HG02870 (cell line): ENCODE measurements at regions not wholly inside any gene's neighbourhood (a gene's known extent, or its start where the extent isn't known, plus 50 kb on each side); places are given as distances from the start of the nearest gene placed in this dataset.

Source experiments
- ATAC-seq: cut with Tn5 transposase; IDR thresholded peaks from one replicate; pipeline ENCODE4 v1.9.1; 2021; ENCODE audit warnings: mild to moderate bottlenecking, moderate library complexity; ENCODE audit not compliant: unreplicated experiment

DNA sequence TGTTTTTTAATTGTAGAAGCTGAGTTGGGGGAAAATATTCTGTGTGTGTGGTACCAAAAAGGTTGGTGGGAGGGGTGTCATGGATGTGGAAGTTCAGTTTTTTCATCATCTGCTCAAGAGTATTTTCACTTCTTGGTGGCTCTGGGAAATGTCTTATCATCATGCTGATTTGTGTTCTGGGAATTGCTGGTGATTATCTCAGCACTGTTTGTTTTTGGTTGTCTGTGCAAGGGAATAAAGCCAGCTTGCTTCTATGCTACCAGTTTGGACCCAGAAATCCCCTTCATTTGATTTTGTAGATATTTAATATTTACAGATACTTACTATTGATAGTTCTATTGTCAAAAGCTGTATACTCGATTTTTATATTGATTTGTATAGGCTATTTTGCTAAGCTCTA, 2289.7 kb downstream of the MAT2B start:
- ATAC-seq: no peak

DNA sequence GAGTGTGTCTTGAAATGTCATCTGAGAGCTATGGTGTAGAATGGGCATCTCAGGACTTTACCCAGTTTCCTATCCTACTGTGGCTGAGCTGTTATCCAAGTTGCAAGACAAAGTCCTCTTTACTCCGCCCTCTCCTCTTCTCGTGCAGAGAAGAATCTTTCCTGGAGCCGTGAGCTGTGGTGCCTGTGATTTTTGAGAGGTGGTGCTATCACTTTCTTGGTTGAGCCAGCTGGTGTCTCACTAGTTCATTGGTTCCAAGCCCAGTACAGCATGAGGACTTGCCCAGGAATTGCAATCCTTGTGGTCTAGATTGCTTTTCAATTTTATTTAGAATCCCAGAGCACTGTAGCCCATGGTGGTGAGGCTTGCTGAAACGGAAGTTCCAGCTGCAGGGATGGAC, 2300.3 kb downstream of the MAT2B start:
- no peak for ATAC-seq

DNA sequence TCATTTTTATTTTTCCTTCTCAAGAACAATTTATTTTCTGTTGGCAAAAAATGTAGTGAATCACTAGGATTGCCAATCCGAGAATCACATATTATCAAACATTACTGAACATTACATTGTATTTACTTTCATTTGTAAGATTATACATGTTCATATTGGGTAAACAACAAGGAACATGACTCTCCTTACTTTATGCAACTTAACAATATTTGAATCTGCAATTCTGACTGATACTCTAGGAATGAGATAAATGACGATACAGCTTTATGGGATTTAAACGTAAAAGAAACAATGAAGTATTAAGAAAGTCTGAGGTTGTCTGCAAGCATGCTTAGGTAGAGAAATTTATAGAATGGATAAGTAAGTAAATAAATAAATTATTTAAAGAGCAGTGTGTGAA, 2302.9 kb downstream of the MAT2B start:
- ATAC-seq: no peak

DNA sequence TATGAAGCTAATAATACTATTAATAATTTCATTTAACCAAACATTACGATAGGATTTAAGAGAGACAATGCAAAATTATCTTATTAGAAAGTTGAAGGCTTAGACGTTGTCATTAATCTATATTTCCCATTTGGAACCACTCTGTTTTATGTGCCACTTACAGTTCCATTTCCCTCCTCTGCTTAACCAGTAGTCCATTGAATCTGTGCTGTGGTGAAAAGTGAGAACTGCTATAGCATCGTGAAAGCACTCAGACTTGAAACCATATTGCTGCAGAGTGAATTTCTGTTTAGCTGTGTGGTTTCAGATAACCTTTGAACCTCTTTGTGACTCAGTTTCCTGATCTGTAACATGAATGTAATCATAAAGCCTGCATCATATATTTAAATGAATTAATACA, 2304.5 kb downstream of the MAT2B start:
- ATAC-seq: no peak

DNA sequence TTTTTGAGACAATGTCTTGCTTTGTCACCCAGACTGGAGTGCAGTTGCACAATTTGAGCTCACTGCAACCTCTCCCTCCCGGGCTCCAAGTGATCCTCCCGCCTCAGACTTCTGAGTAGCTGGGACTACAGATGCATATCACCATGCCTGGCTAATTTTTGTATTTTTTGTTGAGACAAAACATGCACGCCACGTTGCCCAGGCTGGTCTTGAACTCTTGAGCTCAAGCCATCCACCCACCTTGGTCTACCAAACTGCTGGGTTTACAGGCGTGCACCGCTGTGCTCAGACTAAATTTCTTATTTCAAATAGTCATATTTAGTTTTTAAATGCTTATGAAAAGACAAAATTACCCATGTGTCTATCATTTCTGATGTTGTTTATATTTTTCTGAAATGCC, 2324.1 kb downstream of the MAT2B start:
- no peak for ATAC-seq

DNA sequence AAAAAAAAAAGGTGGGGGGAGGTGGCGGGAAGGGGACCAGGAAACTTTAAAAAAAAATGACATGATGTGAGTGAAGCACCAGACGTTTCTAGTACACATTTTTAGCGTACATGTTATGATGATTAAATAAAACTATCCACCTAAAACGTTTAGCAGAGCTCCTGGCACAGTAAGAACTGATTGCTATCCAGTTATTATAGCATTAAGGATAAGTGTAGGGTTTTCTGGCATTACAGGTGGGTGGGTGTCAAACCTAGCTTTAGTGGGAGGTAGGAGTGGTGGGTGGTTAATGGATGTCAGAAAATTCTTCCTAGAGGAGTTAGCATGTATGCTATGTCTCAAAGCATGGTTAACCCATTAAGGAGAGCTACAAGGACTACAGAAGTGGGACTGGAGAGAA, 2329.5 kb downstream of the MAT2B start:
- ATAC-seq: no peak

DNA sequence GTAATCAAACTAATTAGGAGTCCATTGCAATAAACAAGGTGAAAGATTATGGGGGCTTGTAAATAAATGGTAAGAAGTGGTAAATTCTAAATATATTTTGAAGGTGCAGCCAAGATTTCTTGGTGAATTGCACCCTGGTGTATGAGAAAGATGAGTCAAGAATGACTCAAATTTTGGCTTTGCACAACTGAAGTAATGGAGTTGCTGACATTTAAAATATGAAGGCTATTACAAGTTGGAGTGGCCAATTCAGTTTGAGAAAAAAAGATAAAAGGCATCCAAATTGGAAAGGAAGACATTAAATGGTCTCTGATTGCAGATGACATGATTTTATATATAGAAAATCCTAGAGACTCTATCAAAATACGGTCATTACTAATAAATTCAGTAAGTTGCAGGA, 2330.6 kb downstream of the MAT2B start:
- no peak for ATAC-seq

DNA sequence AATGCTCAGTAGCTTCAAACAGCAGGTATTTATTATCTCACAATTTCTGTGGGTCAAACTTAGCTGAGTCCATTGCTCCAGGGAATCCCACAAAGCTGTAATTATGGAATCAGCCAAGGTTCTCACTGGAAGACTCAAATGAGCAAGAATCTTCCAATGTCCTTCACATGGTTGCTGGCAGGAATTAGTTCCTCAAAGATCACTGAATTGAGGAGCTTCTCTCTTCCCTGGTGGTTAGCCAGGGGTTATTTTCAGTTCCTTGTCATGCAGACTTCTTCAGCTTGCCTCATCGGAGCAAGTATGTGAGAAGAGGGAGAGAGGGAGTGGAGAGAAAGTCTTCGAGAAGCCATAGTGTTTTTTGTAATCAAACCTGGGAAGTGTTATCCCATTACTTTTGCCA, 2331.9 kb downstream of the MAT2B start:
- ATAC-seq: no peak

DNA sequence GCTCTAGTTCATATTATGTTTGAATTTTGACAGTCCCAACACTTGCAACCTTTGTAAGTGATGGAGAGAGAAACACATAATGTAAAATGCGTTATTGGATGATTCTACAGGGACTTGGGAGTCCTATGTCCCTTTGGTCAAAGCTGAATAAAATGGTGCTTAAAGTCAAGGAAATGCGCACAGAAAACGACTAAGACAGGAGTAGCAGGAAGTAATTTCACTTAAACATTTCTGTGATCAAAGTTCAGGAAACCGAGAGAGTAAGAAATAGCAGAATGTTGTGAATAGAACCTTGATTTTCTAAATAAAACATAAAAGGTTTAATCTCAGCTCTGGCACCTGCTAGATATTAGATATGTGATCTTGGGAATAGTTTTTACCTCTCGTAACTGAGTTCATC, 2339.2 kb downstream of the MAT2B start:
- ATAC-seq: no peak

DNA sequence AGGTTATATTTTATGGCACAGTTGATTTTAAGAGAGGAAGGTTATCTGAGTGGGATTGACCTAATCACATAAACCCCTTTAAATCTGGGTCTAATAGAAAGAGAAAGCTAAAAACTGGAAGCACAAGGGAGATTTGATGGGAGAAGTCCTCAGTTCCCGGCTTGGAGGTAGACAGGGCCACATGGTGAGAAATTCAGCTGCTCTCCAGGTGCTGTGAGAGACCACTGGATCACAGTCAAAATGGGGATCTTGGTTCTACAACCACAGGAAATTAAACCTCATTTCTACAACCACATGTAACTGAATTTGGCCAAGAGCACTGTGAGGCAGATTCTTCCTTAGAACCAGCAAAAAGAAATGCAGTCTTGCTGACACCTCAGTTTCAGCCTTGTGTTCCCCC, 2352.7 kb downstream of the MAT2B start:
- ATAC-seq: no peak

DNA sequence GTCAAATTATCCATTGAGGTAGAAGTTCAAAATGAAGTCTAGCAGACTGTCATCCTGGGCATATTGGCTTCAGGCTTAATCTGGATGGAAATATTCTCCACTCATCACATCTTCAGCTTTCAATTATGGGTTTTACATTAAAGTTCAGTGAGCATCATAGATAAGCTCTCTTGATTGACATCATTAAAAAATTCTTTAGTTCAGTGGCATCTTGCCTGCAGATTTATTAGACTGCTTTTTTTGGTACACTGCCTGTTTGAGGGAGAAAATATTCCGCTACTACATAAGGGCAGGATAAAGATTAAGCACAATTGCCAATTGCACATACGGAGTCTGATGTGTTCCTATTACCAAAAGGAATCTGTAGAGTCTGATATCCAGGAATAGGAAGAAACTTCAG, 2353.8 kb downstream of the MAT2B start:
- ATAC-seq: no peak

DNA sequence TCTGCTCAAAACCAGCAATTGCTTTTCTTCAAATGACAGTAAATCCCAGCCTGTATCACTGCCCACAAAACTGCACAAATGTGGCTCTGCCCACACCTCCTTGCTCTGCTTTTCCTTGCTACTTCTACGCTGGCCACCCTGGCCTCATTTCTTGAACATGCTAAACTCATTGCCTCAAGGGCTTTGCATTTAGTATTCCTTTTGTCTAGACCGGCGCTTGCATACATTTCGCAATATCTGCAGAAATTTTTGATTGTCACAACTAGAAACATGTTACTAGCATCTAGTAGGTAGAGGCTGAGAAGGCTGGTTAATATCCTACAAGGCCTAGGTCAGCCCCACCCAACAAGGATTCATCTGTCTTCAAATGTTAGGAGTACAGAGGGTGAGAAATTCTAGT, 2357.8 kb downstream of the MAT2B start:
- ATAC-seq: no peak

DNA sequence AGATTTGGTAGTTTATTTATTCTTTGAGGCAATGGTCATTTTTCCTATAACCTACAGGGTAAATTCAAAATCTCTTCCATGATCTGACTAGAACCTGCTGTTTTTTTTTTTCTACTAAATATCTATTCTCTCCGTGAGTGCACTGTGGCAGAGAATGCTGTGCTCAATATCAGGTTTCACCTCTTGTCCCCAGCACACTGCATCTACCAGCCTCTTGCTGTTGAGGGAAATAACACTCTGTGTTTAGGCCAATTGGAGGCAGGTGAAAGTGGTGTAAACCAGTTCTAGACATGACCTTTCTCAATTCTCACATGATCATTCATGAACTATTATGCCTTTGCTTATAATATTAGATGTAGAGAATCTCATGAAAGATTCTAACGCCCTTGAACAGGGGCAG, 2365.9 kb downstream of the MAT2B start:
- no peak for ATAC-seq

DNA sequence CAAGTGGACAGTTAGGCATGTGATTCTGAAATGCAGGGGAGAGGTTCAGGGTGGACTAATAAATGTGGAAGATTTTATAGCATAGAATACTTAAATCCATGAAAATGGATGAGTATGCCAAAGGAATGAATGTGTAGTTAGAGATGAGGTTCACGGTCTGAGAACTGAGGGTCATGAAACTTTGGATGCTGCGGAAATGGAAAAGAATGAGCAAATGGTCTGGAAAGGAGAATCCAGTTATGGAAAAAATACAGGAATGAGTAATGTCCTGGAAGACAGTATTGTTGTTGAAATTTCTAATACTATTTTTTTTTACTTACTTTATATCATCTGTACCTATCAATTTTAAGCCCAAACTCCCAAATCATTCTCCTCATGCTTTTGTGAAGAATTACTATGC, 2369.4 kb downstream of the MAT2B start:
- ATAC-seq: no peak

DNA sequence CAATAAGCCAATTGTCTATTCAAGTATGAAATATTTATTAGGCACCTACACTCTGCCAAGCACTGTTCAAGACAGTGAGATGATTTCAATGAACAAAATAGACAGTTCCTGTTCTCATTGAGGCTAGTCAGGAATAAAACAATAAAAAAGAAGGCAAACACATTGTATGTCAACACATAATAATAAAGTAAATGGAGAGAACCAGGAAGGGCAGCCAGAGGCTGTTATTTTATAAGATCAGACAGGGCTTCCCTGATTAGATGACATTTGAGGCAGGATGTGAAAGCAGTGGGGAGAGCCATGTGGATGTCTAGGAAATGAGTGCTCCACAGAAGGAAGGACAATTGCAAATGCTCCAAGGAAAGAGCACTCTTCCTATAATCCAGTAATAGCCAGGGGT, 2371.1 kb downstream of the MAT2B start:
- ATAC-seq: no peak

DNA sequence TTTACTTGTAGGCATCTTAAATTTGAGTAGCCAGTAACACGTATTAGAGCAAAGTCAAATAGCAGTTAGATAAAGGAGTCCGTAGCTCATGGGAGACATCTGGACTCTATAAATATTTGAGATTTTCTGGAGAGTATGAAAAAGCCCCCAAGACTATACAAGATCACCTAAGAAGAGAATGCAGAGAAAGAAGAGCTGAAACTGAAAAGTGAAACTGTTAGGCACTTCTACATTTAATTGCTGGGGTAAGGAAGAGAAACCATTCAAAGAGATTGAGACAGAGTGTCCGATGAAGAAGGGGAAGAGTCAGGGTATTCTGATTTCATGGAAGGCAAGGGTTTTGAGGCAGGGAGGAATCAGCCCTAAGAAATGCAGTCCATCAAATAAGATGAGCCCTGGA, 2372.1 kb downstream of the MAT2B start:
- ATAC-seq: no peak

DNA sequence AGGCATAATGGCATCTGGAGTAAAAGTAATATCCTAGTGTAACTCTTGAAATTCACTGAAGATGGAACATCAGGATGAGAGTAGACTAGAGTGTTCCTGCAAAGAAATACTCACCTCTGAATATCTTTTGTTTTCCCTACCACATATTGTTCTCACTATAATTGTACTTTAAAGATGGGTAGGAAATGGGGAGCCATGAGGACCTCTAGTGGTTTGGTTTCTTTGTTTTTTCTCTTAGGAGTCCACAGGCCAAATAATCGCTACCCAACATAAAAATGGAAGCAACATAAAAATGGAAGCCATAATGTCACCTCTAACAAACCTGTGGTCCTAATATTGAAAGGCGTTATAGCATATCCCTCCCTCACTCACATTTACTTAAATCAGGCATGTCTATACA, 2375.8 kb downstream of the MAT2B start:
- no peak for ATAC-seq

DNA sequence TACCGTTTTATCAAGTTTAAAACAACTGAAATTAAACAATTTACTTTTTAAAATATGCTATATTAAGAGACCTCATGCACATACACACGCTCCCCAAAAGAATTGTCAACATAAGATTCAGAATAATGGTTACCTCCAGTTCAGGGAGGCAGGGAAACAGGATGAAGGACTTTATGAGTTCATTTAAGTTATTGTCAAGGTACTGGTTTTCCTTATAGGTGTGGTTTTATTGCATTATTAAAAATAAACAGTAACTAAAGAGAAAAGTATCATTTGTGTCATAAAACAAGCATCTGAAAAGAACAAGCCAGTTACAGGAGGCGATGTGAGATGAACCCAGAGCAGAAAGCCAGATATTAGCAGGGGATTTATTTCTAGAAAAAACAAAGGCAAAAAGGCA, 2376.7 kb downstream of the MAT2B start:
- ATAC-seq: no peak

DNA sequence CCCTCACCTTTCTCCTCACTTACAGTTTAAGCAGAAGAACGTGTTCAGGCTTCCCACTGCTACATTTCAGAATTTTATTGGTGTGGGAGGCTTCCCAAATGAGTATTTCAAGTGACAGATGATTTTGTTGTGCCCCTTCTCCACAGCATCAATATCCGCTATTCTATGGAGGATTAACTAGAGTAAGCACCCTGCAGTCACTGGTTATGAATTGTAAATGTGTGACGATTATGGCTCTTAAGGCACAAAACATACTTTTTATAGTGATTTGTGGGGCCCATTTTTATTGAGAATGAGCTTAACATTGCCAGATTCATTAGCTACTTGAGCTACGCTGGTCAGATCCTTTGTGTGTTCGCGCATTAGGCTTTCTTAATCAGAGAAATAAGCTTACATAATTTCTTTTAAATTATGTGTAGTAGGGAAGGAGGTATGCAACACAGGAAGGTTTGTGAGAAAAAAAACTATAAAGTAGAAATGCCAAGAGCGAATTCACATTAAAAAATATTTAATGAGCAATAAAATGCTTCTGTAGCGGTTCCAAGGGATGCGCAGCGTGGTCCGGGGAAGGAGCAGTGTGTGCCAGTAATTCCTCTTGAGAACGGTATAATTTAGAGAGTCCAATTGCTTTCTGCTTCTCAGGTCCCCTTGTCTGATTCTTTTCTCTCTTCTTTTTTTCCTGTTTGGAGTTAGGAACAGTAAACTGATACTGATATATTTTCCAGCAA, 2380.4 kb downstream of the MAT2B start:
- ATAC-seq: no peak

DNA sequence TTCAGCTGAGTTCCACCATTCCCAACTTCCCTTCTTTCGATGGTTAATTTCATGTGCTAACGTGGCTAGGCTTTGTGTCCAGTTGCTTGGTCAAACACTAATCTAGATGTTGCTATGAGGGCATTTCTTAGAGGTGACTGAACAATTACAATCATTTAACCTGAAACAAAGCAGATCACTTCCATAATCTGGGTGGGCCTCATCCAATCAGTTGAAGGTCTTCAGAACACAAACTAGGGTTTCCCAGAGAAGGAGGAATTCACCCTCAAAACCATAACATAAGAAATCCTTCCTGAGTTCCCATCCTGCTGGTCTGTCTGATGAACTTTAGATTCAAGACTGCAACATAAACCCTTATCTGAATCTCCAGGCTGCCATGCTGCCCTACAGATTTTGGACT, 2381.7 kb downstream of the MAT2B start:
- no peak for ATAC-seq

DNA sequence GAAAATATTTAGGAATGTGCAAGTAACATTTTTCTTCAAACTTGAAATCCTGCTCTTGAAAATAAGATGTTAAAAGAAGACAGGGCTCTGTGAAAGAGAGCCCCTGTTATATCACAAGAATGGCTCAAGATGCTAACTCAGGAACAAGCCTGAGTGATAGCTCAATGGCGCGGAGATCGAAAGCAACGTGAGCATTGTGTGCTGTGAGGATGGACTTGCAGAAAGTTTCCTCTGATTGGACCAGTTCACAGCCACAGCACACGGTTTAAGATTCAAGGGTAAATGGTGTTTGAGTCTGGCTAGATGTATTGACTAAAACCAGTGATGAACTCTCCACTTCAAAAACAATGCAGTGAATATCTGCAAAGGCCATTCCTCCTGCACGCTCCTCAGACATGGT, 2387.0 kb downstream of the MAT2B start:
- ATAC-seq: no peak

DNA sequence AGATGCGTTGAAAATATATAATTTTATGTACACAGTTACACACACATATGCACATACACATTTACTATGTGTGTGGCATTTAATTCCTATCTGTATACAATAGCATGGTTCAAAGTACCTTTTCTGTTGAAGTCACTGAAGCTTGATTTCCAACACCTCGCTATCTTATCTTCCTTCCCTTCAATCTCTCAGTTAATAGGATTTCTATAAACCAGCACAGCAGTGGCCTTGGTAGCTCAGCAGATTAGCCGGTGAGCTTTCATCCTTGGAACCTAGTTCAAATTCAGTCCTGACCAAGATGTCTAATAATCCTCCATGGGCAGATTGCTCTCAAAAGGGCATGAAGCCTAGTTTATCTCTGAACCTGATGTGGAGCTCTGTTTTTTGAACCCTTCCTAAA, 2389.5 kb downstream of the MAT2B start:
- ATAC-seq: no peak

DNA sequence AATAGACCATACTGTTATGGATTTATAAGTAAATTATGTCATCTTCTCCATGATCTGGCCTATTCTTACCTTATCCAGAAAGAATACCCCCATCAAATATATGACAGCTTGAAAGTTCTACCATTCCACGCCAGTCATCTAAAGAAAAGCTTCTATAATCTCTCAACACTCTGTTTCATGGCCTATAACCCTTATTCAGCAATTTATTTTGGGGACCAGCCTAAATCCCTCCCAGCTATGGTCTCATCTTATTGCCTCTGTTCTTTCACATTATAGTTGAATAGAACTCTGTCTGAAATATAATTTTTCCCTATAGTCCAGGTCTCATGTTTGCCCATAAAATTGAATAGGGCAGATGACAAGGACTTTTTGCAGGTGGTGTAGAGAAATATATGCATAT, 2387.6 kb upstream of the WWC1 start:
- no peak for ATAC-seq

DNA sequence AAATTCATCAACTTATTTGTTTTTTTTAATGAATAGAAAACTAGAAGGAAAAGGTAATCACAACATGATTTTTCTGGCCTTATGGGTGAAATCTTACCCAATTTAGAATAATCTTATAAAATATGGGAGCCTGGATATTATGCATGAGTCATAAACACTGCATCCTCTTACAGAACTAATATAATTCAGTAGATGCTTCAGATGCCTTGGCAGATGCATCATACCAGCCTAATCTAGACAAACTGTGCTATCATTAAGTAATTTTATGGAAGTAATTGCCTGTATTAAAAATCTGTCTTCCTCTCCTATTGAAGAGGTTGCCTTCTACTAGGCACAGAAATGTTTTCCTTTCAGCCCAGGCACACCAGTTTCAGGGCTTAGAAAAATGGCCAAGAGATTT, 2384.6 kb upstream of the WWC1 start:
- ATAC-seq: no peak
